ENCODE measurements at regions not wholly inside any gene's neighbourhood (a gene's known extent, or its start where the extent isn't known, plus 50 kb on each side); places are given as distances from the start of the nearest gene placed in this dataset.
"Not testable (repeated sequence)": the region's sequence is repeated elsewhere in the genome, so short reads cannot be mapped to it uniquely, and the experiment has no call there.

DNA sequence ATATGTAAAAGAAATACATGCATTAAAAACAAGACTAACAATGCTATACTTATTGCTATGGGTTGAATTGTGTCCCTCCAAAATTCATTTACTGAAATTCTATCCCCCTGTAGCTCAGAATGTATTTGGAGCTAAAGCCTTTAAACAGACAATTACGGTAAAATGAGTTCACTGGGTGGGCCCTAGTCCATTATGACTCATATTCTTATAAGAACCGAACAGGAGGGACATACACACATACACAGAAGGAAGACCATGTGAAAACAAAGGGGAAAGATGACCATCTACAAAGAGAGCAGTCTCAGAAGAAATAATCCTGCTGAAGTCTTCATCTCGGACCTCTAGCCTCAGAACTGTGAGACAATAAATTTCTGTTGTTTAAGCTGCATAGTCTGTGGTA lies 77.1 kb upstream of the ANKS1B start:
- no peak for DNase-seq (ENCODE audit: low spot score in 2 of 2)
- TF ChIP-seq CTCF (IDR thresholded peaks at IDR 0.05) = no peak
- TF ChIP-seq POLR2A (IDR thresholded peaks at IDR 0.05) = no peak
- peaks cover 0 to 14% (median 0%) of the 10 kb centered on the region in 4 donors for H3K9me3 ChIP-seq
- 87 to 88% methylated on average over 3 of the region's 3 CpGs for WGBS, 2 donors
- H3K36me3 ChIP-seq = peaks cover 0 to 78% (median under 1%) of the 10 kb centered on the region in 3 donors
- H3K27me3 ChIP-seq = no peaks in the 10 kb centered on the region
- no peak overlapping the region for H3K27ac ChIP-seq
- no peaks in the 10 kb centered on the region for H3K4me1 ChIP-seq
- no peak overlapping the region for H3K4me3 ChIP-seq

DNA sequence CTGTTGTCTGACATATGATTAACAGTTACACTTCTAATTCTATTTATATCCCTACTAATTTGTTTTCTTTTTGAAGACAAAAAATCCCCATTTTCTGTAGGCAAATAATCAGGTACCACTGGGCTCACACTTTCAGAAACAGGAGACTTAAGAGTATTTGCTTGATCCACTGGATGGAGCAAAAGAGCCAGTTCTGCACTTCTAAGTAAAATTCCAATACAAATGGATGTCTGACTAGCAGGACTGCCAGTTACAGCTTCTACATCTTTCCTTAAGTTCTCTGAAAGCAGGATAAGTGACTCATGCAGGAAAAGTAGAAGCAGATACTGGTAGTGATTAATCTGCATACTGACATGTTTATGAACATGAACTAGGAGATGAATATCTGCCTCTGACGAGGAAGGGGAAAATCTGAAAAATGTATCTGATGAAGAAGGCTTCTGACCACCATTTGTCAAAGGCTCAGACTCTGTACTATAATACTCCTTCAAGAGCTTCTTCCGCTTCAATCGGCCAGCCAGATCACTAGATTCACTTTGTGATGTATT lies 73.8 kb upstream of the ANKS1B start:
- Histone ChIP-seq H3K36me3 (peaks cover 0 to 72% (median 2%) of the 10 kb centered on the region in 3 donors), H3K27ac (no peak overlapping the region), H3K4me3 (no peak overlapping the region), H3K4me1 (no peaks in the 10 kb centered on the region), H3K9me3 (no peaks in the 10 kb centered on the region), H3K27me3 (no peaks in the 10 kb centered on the region)
- TF ChIP-seq CTCF (IDR thresholded peaks at IDR 0.05) = no peak
- no peak for TF ChIP-seq EP300 (IDR thresholded peaks at IDR 0.05)
- no peak for TF ChIP-seq POLR2A (IDR thresholded peaks at IDR 0.05)
- no peak for DNase-seq (ENCODE audit: low spot score in 2 of 2)
- 91% methylated on average over 3 of the region's 3 CpGs for WGBS, 2 donors

GRCh38 chr12:100046202-100046601 lies 61.5 kb upstream of the ANKS1B start:
- H3K27me3 ChIP-seq; H3K9me3 ChIP-seq; DNase-seq (ENCODE audit: low spot score in 2 of 2); H3K27ac ChIP-seq; H3K4me3 ChIP-seq; H3K4me1 ChIP-seq: not testable (repeated sequence)
- H3K36me3 ChIP-seq = peaks cover 0 to 77% (median 5%) of the 10 kb centered on the region in 3 donors
- 85 to 89% methylated on average over 3 of the region's 3 CpGs for WGBS, 2 donors

- no peaks in the 10 kb centered on the region for H3K9me3 ChIP-seq
- TF ChIP-seq EP300 (IDR thresholded peaks at IDR 0.05) (no peak), POLR2A (IDR thresholded peaks at IDR 0.05) (no peak), CTCF (IDR thresholded peaks at IDR 0.05) (no peak)
- H3K36me3 ChIP-seq = peaks cover 0 to 62% (median 0%) of the 10 kb centered on the region in 3 donors
- H3K4me1 ChIP-seq = no peaks in the 10 kb centered on the region
- H3K27me3 ChIP-seq = no peaks in the 10 kb centered on the region
- DNase-seq (ENCODE audit: low spot score in 2 of 2) = no peak
- no peak overlapping the region for H3K27ac ChIP-seq
- 93 to 97% methylated on average over 3 of the region's 3 CpGs for WGBS, 2 donors
- H3K4me3 ChIP-seq = no peak overlapping the region
These were observed 59.5 kb upstream of the ANKS1B start for GRCh38 chr12:100044266-100044665.

DNA sequence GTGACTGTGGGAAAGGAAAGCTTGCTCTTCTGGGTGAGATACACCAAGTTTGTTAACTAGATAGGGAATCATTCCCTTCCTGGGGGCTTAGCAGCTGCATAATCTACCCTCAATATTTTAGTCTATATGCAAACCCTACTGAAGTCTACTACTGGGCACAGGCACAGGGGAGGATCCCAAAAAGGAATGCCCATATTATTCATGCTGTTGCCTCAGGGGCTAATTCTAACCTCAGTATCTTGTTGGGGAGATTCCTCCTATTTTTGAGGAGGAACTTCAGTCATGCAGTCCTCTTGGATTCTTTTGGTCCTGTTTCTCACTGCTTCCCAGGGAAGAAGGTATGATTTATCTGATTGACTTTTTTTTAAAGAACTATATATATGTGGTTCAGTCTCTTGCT lies 58.9 kb upstream of the ANKS1B start:
- H3K27me3 ChIP-seq = no peaks in the 10 kb centered on the region
- DNase-seq (ENCODE audit: low spot score in 2 of 2) = no peak
- TF ChIP-seq CTCF (IDR thresholded peaks at IDR 0.05) = no peak
- no peaks in the 10 kb centered on the region for H3K9me3 ChIP-seq
- no peak overlapping the region for H3K27ac ChIP-seq
- H3K4me3 ChIP-seq = no peak overlapping the region
- no peaks in the 10 kb centered on the region for H3K4me1 ChIP-seq
- peaks cover 0 to 62% (median 0%) of the 10 kb centered on the region in 3 donors for H3K36me3 ChIP-seq

Measured in tibial nerve (tissue), 4 donors.